PFSK-1 (cell line): ENCODE measurements at regions not wholly inside any gene's neighbourhood (a gene's known extent, or its start where the extent isn't known, plus 50 kb on each side); places are given as distances from the start of the nearest gene placed in this dataset.

ENCODE experiments used
- FOXP2 ChIP-seq: optimal IDR thresholded peaks from 2 replicates; pipeline ENCODE3; 2011; ENCODE audit warnings: borderline replicate concordance, control low read depth, inconsistent platforms; ENCODE audit not compliant: insufficient read depth; ENCODE audit errors: extremely low read length, extremely low read depth
- POLR2AphosphoS5 ChIP-seq: IDR thresholded peaks from 2 replicates; pipeline ENCODE4 v1.6.1; 2012; ENCODE audit warnings: low read depth, mild to moderate bottlenecking, control low read depth, low read length, moderate library complexity
- SIN3A ChIP-seq: IDR thresholded peaks from 2 replicates; pipeline ENCODE4 v1.6.1; 2012; ENCODE audit warnings: mild to moderate bottlenecking, low read length, moderate library complexity, borderline replicate concordance; ENCODE audit not compliant: insufficient read depth
- TAF1 ChIP-seq: IDR thresholded peaks from 2 replicates; pipeline ENCODE4 v1.6.1; 2012; ENCODE audit warnings: low read length, control low read depth, borderline replicate concordance; ENCODE audit not compliant: insufficient read depth
- TF ChIP-seq, protein P1 (sequence below), 2 experiments: IDR thresholded peaks; 2 replicates each; pipeline versions ENCODE4 v1.6.1 to v1.8.0; 2011 to 2012; ENCODE audit warnings: low read depth in 2 of 2, low read length in 2 of 2, control low read depth in 1 of 2, inconsistent platforms in 1 of 2, mild to moderate bottlenecking in 1 of 2, moderate library complexity in 1 of 2; ENCODE audit not compliant: insufficient read depth in 1 of 2

DNA sequence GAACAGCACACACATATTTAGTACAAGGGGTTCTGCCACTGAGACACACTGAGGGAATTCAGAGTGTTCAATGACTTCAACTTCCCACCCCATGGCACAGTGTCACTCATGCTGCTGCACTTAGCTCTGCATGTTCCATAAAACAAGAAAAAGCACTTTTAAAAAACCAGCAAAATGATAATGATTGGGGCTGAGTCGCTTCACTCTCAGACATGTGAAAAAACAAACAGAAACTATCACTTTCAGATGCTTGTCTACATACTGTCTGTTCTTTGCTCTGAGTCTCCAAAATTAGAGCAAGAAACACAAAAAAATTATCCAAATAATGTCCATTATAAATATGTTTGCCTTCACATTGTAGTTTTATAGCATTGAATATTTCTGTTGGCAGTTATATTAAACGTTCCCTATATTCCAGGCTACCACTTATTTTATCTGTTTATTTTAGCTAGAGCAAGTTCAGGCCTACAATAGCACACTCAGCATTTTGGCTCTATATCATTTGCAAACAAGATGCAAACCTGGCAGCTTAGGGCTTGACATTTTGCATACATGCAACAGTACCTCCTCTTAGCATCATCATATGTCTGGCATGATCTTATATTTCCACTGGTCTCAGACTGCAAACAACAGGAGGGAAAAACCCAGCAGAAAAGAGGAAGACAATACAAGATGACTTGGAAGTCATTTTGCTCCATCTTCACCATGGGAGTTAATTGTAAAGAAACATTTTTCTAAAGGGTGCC is 398.8 kb downstream of the HACE1 start:
- no peak for TF ChIP-seq FOXP2
- no peak for TF ChIP-seq TAF1
- TF ChIP-seq SIN3A = no peak
- TF ChIP-seq, protein P1, sequence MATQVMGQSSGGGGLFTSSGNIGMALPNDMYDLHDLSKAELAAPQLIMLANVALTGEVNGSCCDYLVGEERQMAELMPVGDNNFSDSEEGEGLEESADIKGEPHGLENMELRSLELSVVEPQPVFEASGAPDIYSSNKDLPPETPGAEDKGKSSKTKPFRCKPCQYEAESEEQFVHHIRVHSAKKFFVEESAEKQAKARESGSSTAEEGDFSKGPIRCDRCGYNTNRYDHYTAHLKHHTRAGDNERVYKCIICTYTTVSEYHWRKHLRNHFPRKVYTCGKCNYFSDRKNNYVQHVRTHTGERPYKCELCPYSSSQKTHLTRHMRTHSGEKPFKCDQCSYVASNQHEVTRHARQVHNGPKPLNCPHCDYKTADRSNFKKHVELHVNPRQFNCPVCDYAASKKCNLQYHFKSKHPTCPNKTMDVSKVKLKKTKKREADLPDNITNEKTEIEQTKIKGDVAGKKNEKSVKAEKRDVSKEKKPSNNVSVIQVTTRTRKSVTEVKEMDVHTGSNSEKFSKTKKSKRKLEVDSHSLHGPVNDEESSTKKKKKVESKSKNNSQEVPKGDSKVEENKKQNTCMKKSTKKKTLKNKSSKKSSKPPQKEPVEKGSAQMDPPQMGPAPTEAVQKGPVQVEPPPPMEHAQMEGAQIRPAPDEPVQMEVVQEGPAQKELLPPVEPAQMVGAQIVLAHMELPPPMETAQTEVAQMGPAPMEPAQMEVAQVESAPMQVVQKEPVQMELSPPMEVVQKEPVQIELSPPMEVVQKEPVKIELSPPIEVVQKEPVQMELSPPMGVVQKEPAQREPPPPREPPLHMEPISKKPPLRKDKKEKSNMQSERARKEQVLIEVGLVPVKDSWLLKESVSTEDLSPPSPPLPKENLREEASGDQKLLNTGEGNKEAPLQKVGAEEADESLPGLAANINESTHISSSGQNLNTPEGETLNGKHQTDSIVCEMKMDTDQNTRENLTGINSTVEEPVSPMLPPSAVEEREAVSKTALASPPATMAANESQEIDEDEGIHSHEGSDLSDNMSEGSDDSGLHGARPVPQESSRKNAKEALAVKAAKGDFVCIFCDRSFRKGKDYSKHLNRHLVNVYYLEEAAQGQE (IDR thresholded peaks at IDR 0.05; ENCODE audit: insufficient read depth in 1 of 2, low read depth in 2 of 2, low read length in 2 of 2) = no peak
- no peak for TF ChIP-seq POLR2AphosphoS5

GRCh38 chr6:104459543-104459942 is 400.2 kb downstream of the HACE1 start:
- TF ChIP-seq POLR2AphosphoS5 (no peak), FOXP2 (no peak), TAF1 (no peak), SIN3A (no peak)
- TF ChIP-seq, protein P1 (IDR thresholded peaks at IDR 0.05; ENCODE audit: insufficient read depth in 1 of 2, low read depth in 2 of 2, low read length in 2 of 2) = no peak

DNA sequence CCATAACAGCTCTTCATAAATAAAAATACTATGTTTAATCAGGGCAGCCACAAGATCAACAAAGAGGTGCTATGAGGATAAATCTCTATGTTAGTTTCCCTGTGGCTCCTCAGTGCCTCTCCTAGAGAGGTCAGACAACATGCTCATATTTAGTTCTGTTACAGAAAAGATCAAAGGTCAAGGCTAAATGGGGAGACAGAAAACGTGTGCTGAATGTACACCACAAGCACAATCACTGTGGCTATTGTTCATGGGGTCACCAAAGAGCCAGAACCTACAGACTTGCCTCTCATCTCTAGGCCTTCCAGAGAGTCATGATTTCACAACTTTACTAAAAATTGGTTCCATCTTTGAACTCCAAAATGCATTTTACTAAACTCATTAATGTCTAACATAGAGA is 409.8 kb downstream of the HACE1 start:
- TF ChIP-seq POLR2AphosphoS5 (no peak), TAF1 (no peak), SIN3A (no peak), FOXP2 (no peak)
- TF ChIP-seq, protein P1 (IDR thresholded peaks at IDR 0.05; ENCODE audit: insufficient read depth in 1 of 2, low read depth in 2 of 2, low read length in 2 of 2) = no peak

DNA sequence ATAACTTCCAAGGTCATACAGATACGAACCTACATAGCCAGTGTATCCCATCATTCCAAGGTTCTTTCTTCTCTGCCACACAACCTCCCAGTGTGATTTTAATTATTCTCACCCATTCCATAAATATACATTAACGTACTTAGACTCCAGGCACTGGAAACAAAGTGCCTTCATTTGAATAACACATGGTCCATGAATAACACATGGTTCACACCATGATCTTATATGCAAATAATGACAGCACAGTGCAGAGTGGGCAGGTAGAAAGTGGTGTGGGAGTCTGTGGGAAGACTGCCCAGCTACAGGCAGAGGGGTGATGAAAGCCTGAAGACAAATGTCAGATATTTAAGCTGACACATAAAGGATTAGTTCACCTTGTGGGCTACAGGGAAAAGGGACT is 425.2 kb downstream of the HACE1 start:
- TF ChIP-seq POLR2AphosphoS5 (no peak), FOXP2 (no peak)

DNA sequence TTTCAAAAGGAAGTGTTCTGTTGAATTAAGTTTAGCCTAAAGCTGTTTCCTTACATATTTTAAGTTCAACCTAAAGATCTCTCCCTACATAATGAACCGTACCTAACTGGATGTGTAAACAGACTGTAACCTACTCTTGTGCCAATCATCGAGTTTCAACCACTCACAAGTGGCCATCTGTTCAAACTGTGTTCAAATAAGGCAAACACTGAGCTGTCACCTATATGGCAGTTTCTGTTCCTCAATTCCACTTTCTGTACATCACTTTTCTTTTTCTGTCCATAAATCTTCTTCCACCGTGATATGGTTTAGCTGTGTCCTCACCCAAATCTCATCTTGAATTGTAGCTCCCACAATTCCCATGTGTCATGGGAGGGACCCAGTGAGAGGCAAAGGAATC is 428.6 kb downstream of the HACE1 start:
- TF ChIP-seq, protein P1 (IDR thresholded peaks at IDR 0.05; ENCODE audit: insufficient read depth in 1 of 2, low read depth in 2 of 2, low read length in 2 of 2) = no peak
- TF ChIP-seq POLR2AphosphoS5 = no peak
- no peak for TF ChIP-seq FOXP2
- TF ChIP-seq TAF1 = no peak
- no peak for TF ChIP-seq SIN3A
